Stimulated activated CD8-positive, alpha-beta memory T cell treated with anti-CD3 and anti-CD28 coated beads, Interleukin-7, amount 100 ng/mL, for 24 hours (primary cell): ENCODE measurements at regions not wholly inside any gene's neighbourhood (a gene's known extent, or its start where the extent isn't known, plus 50 kb on each side); places are given as distances from the start of the nearest gene placed in this dataset.

Experiments
- DNase-seq: peaks from one replicate; pipeline ENCODE4 v3.0.0-alpha.2; 2020; ENCODE audit warnings: low read depth

DNA sequence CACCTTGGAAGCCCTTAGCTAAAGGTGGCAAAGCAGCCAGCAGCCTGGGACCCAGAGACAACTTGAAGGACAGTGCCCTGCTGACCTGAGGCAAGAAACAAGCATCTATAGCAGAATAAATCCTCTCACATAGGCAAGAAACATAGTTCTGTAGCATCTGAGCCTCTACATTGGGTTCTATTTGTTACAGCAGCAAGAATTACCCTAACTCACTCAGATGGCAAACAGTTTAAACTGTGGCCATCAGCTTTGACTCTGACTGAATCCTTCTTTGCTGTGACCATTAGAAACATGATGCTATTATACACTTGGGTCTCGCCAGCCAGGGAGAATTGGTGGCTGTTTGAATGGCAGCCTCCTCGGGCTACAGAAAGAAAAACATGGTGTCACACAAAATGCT is 53.1 kb upstream of the CCL1 start:
- no peak for DNase-seq

DNA sequence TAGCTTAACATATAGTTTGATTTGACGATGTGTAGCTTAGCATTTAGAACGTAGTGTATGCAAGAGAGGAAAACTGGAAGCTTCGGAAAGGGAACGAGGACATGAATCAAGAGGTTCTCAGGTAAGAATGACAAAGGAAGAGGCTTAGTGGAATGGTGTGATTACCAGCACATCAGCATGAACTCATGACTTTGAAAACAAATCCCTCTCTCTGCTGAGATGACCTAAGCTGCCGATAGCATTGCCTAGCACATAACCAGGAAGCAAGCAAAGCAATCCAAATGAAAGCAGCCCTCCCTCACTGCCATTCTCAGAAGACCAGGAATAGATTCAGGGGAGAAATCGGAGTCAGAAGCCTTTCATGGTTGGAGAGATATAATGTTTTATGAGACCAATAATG is 51.3 kb upstream of the CCL1 start:
- DNase-seq = no peak

DNA sequence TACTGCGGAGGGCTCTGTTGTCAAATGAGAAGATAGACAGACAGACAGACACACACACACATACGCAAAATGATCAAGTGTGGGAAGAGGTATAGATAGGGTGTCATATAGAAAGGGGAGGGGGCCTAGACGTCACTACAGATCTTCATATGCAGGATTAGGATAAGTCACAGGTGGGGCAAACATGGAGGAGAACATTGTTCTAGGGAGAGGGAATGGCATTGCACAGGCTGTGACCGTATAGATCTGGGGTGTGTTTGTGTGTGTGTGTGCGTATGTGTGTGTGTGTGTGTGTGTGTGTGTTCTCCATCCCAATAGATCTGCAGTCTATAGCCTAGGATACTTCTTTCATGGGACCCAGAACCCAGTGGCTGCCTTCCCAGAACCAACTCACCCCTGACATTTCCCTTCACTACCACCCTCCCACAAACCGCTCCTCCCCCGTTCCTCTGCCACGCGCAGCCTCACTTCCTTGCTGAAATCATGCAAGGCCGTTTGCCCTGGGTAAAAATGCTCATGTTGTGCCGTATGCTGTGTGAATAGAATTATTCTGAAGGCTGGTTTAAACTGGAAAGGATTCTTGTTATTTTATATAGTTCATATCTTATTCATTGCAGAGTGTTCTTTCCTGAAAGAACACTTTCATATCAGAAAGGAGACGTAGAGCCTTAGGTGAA is 50.5 kb upstream of the CCL1 start:
- no peak for DNase-seq

DNA sequence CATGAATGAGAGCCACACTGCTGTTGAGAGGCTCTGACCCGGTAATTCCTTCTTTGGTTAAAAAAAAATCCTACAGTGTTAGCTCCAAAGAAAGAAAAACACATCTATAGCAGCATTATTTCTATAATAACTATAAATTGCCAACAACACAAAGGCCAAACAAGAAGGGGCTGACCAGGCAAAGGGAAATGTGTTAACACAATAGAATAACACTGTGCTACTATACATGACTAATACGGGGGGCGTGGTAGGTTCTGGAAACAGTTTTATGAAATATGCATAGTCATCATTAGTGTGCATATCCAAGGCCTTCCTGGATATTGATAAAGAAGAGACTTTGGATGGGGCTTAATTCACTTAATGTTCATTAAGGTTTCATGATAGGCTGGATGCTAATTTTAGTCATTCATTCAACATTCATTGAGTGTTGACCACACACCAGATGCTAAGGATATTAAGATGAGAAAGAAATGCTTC is 50.0 kb upstream of the CCL1 start:
- no peak for DNase-seq
